ENCODE measurements at regions not wholly inside any gene's neighbourhood (a gene's known extent, or its start where the extent isn't known, plus 50 kb on each side); places are given as distances from the start of the nearest gene placed in this dataset.
A peak's percentile ranks its signal among the peaks of the same experiment; 100 is the strongest.

DNA sequence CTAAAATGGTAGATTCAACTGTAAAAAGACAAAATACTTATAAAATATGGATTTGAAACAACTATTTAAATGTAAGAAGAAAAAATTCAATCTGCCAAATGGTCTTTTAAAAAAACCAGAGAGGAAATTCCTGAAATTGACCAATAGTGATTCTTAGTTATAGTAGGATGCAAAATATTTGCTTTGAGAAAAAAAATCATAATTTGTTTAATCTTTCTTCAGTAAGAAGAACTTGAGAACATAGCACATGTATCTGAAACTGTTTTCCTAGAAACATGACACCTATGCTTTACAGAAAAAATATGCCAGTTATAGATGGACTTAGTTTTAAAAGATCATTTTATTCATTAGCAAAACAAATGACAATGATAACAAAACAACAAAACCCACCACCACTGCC is 186.9 kb upstream of the CD180 start:
- no peak for DNase-seq

DNA sequence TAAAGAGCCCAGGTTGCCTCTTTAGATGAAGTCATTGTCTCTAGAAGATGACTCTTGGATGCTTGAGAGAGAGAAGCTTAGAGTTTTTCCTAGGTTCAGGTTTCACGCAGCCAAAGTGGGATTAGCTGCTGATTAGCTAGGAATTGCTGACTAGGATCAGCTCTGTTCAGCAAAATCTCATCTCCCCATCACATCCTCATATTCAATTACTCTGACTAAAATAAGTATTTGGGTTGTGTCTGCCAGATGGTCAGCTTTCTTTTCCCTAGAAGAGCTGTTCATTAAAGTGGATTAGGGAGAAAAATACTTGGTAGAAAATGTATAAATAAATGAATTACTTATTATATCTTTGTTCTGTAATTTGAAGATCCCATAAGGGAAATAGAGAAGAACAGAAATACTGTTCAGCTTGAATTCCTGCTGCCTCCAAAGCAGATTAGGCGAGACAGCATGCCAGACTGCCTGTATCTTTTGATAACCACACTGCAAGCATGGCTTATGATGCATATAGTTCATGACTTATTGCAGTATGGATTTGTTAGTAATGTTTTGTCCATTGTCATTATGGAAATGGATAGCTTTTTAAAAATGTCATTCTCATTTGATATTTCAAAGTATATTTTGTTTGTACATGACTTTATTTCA is 184.8 kb upstream of the CD180 start:
- DNase-seq = no peak

- DNase-seq = no peak
Measured at GRCh38 chr5:67380431-67380830, 183.8 kb upstream of the CD180 start.

- no peak for DNase-seq
Measured at GRCh38 chr5:67379753-67380152, 183.2 kb upstream of the CD180 start.

GRCh38 chr5:67378256-67378655 is 181.7 kb upstream of the CD180 start:
- no peak for DNase-seq

- no peak for DNase-seq
Measured at GRCh38 chr5:67377631-67378030, 181.0 kb upstream of the CD180 start.

- no peak for DNase-seq
Measured at GRCh38 chr5:67375606-67376005, 179.0 kb upstream of the CD180 start.

GRCh38 chr5:67374378-67374777 is 177.8 kb upstream of the CD180 start:
- DNase-seq = no peak

DNA sequence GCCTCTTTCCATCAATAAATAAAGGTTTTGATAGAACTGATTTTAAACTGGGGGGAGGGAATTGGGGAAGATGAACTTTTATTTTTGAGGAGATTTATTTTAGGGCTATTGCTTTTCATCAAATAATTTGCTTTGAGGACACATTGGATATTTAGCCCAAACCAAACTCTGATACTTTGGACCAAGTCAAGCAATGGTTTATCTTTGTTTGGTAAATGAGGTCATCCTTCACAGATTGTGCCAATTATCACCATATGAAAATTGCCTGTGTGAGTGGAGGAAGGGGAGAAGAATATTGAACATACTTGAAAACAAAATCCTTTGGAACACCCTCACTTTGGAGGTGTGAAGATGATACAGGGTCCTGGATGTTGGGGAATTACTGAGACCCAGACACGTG is 176.9 kb upstream of the CD180 start:
- no peak for DNase-seq

DNA sequence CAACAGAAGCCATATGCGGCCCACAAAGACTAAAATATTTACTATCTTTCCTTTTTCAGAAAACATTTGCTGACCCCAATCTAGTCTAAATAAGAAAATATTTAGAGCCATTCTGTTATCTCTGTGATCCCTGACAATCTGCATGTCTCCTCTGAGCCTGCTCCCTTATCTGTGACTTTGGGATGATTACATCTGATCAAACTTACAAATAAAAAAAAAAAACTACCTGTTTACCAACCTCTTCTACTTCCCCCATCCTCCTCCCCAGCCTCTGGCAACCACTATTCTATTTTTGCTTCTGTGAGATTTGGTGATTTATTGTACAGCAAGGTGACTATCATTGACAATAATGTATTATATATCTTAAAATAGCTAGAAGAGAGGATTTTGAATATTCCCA is 176.3 kb upstream of the CD180 start:
- DNase-seq = no peak

- DNase-seq = no peak
Measured at GRCh38 chr5:67371924-67372323, 175.3 kb upstream of the CD180 start.

- no peak for DNase-seq
Measured at GRCh38 chr5:67366691-67367395, 170.2 kb upstream of the CD180 start.

DNA sequence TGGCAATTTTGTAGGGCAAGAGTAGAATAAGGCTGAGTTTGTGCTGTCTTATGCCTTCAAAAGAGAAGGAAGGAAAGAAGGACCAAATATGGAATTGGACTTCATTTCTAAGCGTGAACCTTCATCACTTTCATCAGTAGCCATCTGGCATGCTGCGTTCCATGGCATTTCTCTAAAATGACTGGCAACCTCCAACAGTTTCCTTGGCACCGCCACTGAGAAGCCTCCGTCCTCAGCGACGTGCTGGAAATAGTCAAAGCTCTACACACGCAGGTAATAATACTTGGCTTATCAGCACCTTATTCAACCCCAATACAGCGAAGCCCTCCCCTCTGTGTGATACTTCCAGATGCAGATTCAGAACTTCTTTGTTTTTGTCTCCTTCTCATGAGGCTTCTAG is 169.7 kb upstream of the CD180 start:
- no peak for DNase-seq

DNA sequence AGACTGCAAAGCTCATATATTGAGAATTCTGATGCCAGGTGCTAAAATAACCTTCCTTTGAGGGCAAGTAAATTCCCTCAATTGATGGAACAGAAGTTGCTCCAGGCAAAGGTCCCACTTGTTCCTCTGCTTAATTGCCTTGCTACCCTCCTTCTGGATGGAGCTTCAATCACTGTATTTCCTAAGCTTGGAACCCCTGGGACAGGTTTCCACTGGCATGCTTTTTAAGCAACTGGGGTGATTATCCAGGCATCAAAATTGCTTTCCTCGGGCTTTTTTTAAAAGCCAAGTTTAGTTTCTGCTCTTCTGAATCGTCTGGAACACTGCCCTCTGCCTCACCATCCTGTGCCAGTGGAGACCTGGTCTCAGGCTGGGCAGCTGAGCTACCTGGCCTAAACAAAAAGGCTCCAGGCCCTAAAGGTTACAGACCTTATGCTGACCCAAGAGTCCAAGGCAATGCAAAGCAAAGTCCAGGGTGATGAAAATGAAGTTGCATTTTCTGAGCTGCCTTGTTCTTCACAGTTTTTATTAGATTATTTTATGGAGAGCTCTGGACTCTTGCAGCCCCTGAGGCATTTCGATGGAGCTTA is 167.9 kb upstream of the CD180 start:
- no peak for DNase-seq

DNA sequence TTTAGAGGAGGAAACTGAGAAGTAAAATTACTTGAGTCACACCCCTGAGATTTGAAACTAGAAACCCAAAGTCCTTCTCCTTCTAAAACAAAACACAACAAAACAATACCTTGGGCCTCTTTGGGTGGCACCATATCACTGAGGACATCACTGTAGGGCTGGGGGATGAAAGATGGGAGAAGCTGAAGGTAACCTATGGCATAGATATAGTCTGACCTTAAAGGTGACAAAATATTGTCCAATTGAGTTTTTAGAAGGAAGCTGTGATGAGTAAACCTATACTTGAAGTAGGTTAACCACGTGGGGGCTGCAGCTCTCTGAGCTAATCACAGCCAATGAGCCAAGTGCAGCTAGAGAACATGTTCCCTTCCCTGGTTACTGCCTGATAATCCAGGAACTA is 167.4 kb upstream of the CD180 start:
- DNase-seq = no peak

GRCh38 chr5:67363180-67363709 is 166.6 kb upstream of the CD180 start:
- DNase-seq = no peak

GRCh38 chr5:67361932-67362729 is 165.5 kb upstream of the CD180 start:
- DNase-seq = no peak

DNA sequence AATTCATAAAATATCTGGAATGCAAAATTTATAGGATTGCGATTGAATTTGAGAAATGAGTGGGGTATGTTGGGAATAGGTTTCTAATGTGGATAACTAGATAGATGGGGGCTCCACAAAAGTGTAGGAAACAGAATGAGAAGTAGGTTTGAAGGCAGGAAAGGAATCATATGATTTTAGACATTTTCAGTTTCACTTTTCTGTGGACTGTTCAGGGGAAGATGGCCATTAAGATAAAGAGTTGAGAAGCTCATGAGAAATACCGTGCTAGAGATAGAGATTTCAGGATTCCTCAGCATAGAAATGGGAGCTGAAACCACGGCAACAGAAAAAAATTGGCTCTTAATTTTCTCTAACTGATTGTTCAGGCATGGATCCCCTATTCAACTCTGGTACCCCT is 163.4 kb upstream of the CD180 start:
- peak in 1 of 3 donors; percentile 32 for DNase-seq

- DNase-seq = no peak
Measured at GRCh38 chr5:67358186-67358585, 161.6 kb upstream of the CD180 start.

- DNase-seq = no peak
Measured at GRCh38 chr5:67355120-67355713, 158.6 kb upstream of the CD180 start.

DNA sequence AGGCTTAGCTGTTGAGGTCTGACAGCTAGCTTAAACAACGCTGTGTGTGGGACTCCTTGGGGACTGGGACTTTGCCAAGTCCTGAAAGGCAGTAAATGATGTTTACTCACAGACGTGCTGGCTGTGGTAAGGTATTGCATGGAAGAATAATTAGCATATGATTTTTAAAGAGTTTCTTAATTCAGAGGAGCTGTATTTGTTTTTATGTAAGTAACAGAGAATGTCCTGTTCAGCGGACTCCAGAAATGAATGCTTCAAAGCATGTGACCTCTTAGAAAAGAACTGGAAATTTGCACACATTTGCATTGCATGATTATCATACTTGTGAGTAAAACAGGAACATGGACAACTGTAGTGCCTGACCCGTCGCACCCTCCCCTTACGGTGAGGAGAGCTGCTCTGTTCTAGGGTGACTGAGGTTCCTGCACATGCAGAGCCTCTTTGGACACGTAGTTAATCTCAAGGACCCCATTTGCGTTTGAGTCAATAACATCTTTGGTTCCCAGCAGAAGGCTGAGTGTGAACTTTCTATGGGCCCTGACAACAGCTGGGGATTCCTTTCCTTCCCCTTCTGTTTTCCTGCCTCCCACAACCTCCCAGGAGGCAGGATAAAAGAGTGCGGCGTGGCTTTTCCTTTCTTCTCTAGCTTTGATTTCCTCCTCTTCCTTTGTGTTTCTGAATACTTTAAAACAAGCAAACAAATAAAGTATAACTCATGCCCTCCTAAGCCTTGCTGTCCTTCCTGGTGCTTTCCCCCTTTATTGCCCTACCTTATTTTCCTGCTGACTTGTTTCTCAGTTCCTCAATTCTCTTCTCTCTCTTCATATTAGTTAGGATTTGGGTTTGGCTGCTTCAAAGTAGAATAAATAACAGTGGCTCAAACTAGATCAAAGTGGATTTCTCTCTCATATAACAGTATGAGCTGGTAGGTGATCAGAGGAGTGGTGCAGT is 157.2 kb upstream of the CD180 start:
- DNase-seq = peak; percentile 42 to 57 (median 44)

Measured in suppressor macrophage treated with lipopolysaccharide for 1 hour (primary cell).